NCI-H226 (cell line): ENCODE measurements at regions not wholly inside any gene's neighbourhood (a gene's known extent, or its start where the extent isn't known, plus 50 kb on each side); places are given as distances from the start of the nearest gene placed in this dataset.
A peak's percentile ranks its signal among the peaks of the same experiment; 100 is the strongest.

Source experiments
- DNase-seq: peaks from one replicate; pipeline ENCODE4 v3.0.0-alpha.2; 2015

DNA sequence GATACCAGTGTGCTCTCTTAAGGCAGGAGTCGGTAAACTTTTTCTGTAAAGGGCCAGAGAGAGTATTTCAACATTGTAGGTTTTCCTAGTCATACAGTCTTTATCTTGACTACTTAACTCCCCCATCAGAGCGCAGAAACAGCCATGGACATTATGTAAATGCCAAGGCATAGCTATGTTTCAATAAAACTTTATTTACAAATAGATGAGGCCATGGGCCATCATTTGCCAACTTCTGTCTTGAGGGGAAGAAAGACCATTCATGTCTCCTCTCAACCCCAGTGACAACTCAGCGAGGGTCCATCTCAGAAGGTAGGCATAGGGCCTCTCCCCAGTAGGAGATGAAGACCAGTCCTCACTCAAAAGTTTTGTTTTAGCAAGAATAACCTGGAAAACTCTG is 301.3 kb downstream of the FBXW7 start:
- DNase-seq: no peak

GRCh38 chr4:152232271-152232670 is 303.6 kb downstream of the FBXW7 start:
- no peak for DNase-seq

GRCh38 chr4:152229782-152230289 is 306.1 kb downstream of the FBXW7 start:
- no peak for DNase-seq

- no peak for DNase-seq
Measured at GRCh38 chr4:152225680-152226079, 310.2 kb downstream of the FBXW7 start.

DNA sequence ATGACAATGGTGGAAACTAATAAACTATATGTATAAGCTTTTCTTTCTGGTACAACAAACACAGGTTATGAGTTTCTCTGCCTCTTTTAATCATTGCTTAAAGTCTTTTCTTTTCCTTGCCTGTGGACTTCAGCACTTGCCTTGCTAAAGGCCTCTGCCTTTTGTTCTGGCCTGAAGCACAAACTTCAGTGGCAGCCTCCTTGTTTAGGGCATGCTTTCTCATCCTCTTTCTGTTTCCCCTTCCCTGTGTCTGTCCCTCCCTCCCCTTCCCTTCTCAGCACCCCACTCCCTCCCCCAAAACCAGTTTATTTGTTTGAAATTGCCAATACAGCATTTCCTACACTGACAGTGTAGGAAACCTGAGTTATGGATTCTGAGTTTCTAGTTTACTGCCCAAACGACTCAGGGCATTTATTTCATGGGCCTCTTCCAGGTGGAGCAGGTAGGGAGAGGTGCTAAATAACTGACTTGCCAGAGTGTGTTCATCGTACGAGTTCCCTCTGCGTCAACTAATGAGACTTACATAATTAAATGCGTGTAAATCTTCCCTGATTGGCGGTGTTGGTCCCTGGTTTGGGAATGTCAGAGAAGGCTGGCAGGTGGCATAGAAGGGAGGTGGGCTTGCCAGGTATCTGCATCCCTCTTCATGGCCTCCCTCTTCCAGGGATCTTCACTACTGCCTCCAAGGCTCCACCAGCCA is 311.0 kb downstream of the FBXW7 start:
- DNase-seq: no peak

- no peak for DNase-seq
Measured at GRCh38 chr4:152224223-152224622, 311.7 kb downstream of the FBXW7 start.

GRCh38 chr4:152223600-152223999 is 312.3 kb downstream of the FBXW7 start:
- no peak for DNase-seq

DNA sequence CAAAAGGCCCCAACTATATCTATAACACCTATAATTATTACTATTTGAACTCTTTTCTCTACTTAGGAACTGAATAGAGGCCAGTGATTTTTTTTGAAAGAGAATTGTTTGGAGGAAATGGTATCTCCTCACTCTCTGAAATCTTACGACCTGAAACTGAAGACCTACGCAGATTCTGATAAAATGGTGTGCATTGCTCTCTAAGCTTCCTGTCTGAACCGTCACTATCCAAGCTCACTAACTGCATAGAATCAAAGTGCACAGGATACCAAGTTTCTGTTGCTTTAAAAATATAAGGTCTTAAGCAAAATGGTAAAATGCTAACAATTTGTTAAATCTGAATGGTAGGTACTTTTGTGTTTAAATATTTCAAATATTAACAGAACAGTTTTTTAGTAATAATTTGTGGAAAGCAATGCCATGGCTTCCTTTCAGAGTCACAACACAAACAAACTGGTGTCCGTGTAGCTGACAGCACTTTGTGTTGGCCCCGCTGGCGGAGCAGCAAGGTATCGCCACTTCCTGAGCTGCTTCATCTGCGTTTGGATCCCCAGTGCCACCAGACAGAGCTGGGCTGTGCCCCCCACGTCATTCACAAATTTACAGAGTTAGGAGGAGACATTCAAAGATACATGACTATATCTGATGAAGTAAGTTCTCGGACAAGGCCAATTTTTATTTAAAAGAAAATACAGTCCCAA is 313.9 kb downstream of the FBXW7 start:
- no peak for DNase-seq

GRCh38 chr4:152220201-152220666 is 315.7 kb downstream of the FBXW7 start:
- DNase-seq: peak; percentile 60

DNA sequence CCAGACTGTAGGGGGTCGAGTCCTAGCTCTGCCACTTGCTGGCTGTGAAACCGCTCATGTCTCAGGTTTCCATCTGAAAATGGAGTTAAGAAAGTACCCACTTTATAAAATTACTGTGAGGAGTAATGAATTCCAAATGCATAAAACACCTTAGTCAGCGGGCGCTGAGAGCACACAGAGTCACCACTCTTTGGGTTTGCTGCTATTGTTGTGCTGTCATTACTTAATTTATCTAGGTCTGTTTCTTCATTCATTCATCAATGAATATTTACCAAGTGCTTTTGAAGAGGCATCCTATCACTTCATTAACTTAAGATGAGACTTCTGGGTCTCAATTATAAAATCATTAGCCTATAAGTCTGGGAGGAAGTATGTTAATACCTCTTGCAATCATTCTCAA is 317.3 kb downstream of the FBXW7 start:
- no peak for DNase-seq

GRCh38 chr4:152217896-152218295 is 318.0 kb downstream of the FBXW7 start:
- DNase-seq: no peak

GRCh38 chr4:152211936-152212653 is 323.8 kb downstream of the FBXW7 start:
- no peak for DNase-seq

DNA sequence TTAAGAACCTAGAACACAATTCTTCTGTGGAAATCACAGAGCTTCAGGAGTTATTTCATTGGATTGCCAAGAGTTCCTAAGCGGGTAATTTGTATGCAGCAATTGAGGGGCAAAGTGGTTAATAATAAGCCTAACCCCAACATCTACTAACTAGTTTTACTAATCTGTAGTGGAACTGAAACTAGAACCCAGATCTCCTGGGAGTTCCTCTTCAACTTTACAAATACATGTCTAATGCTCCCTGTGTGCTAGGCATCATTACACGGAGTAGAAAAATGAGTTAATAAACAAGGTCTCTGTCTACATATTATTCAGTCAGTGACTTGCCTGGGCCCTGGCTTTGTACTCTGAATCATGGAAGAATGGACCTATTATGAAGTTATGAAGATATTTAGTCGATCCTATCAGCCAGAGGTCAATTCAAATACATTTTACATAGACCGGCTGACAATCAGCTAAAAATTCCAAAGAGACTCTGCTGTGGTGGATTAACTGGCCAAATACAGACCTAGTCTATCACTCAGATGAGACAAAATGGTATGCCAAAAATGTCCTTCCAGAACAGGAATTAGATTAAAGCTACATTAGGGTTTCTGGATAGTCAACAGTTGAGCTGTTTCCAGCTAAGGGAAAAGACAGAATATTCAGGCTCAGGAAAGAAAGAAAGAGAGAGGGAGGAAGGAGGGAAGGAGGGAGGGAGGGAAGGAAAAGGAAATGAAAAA is 326.0 kb downstream of the FBXW7 start:
- DNase-seq: peak; percentile 9

GRCh38 chr4:152207378-152207720 is 328.5 kb downstream of the FBXW7 start:
- no peak for DNase-seq

GRCh38 chr4:152206646-152207377 is 329.1 kb downstream of the FBXW7 start:
- DNase-seq: no peak

DNA sequence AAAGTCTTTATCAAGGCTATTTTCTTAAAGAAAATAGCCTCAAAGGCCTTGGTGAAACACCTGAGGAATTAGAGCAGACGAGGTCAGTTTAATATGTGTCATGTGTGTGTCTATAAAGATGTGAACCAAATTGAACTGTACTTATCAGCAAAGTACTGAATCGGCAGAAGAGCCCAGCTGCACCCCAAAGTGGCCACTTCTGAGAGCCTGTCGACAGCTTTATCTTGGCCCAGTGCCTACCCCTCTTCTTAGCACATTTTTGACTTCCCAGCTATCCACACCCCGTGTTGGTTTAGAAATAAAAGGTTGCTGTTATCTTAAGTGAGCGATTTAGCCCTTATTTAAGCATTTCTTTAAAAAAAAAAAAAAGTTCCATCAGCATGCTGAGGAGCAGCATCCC is 329.7 kb downstream of the FBXW7 start:
- no peak for DNase-seq

DNA sequence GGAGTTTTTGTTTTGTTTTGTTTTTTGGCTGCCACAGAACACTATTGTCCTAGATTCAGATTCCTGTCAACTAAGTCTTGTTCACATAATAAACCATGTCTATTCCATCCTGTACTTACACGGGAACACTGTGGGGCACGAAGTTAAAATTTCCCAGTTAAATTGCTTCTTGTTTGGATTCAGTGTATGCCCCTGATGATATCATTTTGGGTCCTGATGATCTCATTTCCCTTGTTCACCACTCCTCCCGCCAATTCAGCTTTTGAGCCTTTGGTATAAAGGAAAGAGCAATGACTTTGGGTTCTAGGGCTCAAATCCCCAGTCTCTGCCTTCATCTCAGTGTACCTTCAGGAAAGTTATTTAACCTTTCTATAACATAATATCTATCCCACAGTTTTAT is 333.5 kb downstream of the FBXW7 start:
- DNase-seq: no peak

DNA sequence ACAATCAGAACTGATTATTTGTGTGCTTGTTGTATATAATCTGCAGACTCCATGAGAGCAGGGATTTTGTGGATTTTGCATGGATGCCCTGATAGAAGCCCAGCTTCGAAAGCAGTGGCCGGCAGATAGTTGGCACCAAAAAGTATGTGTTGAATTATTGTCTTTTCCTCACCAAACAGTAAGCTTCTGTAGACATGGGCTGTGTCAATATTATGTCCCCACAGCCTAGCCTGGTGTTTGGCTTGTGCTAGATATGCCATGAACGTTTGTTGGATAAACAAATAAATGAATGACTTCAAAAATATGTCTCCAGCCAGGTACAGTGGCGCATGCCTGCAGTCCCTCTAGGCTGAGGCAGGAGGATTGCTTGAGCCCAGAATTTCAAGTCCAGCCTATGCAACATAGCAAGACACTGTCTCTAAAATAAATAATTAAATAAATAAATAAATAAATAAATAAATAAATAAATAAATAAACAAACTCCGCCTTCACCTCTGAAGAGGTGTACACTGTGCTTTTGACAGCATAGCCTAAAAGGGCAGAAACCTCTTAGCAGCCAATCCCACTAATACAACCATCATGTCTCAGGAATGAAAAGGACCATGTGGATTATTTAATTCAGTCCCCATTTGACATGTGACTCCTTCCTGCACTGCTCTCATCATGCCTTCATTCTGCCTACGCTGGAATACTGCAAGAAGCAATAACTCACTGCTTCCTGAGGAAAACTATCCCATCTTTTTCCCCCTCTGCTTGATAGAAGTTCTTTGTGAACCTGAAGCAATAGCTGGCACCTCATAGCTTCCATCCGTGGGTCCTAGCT is 335.2 kb downstream of the FBXW7 start:
- DNase-seq: no peak

DNA sequence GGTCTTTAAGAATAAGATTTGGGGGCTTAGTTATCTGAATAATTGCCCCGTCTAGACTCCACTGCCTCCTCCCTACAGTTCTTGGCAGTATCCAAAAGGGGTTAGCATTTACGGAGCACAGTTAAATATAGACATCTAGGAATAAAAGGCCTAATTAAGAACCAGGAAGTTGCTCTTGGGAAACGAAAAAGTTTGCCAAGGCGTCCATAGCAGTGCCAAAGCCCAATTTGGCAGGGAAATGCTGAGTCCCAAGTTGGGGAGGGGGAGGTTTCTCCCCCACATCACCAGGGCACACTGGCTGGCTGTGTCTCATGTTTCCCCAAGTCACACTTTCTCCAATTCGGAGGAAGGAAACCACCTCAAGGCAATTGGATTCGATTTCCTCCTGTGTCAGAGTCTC is 338.7 kb downstream of the FBXW7 start:
- no peak for DNase-seq

GRCh38 chr4:152195888-152196287 is 340.0 kb downstream of the FBXW7 start:
- DNase-seq: no peak

DNA sequence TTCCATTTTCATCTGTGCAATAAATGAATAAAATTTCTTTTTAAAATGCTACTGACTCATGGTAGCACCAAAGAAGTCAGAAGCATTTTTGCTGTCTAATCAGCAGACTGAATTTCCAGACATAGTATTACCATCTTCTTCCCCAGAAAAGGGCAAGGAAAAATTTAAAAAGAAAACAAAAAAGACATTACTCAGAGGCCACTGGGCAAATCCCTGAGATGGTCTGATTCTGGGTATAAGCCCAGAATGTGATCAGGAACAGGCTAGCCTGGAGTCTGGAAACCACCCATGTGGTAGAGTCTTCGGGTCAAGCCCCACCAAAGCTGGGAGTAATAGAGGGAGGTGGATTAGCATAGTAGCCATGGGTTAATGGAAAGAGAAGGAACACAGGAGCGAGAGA is 342.8 kb downstream of the FBXW7 start:
- DNase-seq: no peak

GRCh38 chr4:152190907-152191306 is 345.0 kb downstream of the FBXW7 start:
- DNase-seq: no peak
